Mesenteric fat pad (tissue), 1 donor: ENCODE measurements at regions not wholly inside any gene's neighbourhood (a gene's known extent, or its start where the extent isn't known, plus 50 kb on each side); places are given as distances from the start of the nearest gene placed in this dataset.
"Not testable (repeated sequence)": the region's sequence is repeated elsewhere in the genome, so short reads cannot be mapped to it uniquely, and the experiment has no call there.

Experiments used
- DNase-seq: peaks from one replicate; pipeline ENCODE4 v3.0.0-alpha.2; 2020; ENCODE audit warnings: low spot score
- donor health status: DM: yes; HTN: yes; CAD: no.

DNA sequence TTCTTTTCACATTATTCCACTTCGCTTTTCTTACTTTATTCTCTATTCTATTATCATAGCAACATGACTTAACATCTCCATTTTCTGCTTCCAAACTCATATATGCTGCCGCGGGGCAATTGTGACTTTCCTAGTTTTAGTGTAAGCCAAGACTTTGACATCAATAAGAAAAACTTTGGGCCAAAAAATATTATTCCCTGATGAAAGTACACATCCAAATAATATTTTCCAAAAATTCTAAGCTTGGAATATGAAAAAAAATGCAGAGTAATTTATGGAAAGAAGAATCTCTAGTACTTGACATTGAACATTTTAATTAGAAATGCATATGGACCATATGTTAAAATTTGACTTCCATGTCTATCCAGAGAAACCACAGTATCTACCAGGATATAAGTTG is 995.1 kb upstream of the INTU start:
- no peak for DNase-seq

DNA sequence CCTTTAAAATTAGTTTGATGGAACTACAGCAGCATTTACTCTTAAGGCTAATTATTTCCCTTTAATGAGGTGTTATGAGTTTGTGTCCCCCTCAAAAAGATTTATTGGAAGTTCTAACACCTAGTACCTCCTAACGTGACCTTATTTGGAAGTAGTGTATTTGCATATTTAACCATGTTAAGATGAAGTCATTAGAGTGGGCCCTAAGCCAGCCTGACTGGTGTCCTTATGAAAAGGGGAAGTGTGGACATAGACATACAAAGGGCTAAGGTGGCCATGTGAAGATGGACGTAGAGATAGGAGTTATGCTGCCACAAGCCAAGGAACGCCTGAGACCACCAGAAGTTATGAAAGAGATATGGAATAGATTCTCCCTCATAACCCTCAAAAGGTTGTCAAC is 985.4 kb upstream of the INTU start:
- no peak for DNase-seq

DNA sequence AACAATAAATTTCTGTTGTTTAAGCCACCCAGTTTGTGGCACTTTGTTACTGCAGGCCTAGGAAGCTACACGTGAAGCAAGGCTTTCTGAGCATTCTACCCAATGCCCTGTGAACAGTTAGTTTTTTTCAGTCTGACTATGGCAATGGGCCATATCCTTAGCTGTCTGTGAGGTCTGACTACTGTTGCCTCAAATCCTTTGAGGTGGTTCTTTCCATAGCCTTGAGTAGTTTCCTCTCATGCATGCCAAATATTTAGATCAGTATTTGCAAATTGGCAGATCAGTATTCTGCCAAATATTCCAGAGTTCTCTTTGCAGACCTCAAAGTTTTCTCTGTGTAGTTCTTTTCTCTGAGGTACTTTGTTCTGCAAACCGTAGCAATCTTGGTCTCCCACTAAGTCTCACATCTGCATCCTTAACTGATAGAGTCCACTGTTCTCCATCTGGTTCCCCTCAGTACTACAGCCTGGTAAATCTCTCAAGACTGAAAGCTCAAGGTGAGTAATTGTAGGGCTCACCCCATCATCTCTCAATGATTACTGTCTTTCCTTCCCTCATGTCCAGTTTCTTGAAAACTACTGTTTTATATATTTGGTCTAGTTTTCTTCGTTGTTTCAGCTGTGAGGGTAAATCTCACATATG is 984.9 kb upstream of the INTU start:
- DNase-seq = no peak

DNA sequence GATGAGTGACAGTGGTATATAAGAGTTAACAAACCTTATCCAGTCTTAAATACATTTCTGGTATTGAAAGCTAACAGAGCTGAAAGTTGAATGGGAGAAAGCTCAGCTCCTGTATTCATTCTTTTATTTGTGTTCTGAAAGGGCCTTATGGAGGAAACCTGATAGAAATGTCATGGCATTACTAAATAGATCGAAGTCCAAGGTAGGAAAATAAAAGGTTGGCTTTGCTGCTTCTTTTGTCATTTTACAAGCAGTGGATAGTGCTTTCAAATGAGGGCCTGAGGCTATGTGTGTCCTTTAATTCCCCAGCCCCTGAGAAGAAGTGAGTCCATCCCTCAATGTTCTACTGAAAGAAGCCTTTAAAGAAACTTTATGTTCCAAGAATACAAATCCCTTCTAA is 974.3 kb upstream of the INTU start:
- DNase-seq = no peak

DNA sequence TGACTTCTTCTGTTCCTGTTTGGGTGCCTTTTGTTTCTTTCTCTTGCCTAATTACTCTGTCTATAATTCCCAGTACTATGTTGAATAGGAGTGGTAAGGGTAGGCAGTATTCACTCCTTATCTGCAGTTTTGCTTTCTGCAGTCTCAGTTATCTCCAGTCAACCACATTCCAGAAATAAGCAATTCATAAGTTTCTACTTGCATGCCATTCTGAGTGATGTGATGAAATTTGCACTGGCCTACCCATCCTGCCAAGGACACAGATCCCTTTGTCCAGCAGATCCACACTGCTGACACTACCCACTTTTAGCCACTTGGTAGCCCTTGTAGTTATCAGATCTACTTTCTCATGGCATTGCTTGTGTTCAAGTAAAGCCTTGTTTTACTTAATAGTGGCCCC is 971.6 kb upstream of the INTU start:
- no peak for DNase-seq

DNA sequence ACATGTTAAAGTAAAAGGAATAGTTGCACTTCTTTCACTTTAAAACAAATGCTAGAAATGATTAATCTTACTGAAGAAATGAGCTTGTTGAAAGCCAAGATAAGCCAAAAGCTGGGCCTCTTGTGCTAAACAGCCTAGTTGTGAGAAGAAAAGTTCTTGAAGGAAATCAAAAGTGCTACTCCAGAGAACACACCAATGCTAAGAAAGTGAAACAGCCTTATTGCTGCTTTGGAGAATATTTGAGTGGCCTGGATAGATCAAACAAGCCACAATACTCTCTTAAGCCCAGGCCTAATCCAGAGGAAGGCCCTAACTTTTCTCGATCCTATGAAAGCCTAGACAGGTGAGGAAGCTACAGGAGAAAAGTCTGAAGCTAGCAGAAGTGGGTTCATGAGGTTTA is 967.9 kb upstream of the INTU start:
- DNase-seq = no peak

DNA sequence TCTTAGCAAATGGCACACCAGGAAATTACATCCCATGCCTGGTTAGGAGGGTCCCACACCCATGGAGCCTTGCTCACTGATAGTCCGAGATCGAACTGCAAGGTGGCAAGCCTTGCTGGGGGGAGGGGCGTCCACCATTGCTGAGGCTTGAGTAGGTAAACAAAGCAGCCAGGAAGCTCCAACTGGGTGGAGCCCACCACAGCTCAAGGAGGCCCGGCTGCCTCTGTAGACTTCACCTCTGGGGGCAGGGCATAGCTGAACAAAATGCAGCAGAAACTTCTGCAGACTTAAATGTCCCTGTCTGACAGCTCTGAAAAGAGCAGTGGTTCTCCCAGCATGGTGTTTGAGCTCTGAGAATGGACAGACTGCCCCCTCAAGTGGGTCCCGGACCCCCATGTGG is 962.7 kb upstream of the INTU start:
- DNase-seq = not testable (repeated sequence)

DNA sequence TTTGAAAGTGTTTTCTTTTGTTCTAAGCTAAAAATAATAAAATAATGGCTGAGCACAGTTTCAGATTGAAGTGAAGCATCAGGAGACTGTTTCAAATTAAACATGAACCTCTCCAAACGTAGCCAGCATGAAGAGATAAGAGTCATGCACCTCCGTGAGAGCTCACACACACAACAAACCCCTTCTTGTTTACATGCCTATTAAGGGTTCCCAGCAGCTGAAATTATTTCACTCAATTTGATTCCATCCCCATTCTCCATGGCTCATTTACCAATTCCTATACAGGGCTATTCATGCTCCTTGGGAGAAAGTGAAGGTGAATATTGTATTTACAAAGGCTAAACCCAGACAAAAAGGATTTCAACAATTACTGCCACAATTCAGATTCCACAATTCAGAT is 954.1 kb upstream of the INTU start:
- no peak for DNase-seq

DNA sequence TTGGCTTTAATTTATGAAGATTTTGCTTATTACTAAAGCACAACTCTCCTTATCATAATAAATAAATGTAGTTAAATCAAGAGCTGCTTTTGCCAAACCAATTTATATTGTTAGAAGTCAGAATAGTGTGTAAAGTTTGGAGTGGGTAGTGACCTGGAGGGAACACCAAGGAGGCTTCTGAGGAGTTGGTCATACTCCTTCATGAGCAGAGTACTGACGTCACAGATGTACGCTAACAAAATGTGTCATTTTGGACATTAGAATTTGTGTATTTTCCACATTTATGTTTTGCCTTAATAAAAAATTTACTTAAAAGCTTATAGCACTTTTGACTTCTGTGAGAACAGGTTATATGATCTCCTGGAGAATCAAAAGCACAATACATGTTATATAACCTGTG is 953.5 kb upstream of the INTU start:
- no peak for DNase-seq

DNA sequence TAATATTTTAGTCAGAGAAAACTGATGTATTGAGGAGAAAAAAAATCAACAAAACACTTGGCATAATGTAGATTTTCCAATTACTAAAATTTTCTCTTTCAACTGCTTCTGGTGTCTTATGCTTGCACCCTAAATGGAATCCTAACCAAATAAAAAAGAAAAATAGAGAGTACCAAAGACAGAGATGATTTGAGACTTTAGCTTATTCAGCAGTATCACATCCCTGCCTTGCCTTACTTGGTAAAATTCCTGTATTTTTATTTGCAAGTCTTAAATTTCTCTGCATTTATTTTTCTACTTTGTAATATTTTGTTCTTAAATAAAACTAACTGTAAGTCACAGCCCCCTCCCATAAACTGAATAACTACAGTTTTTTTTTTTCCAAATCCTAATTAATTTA is 950.5 kb upstream of the INTU start:
- DNase-seq = no peak

DNA sequence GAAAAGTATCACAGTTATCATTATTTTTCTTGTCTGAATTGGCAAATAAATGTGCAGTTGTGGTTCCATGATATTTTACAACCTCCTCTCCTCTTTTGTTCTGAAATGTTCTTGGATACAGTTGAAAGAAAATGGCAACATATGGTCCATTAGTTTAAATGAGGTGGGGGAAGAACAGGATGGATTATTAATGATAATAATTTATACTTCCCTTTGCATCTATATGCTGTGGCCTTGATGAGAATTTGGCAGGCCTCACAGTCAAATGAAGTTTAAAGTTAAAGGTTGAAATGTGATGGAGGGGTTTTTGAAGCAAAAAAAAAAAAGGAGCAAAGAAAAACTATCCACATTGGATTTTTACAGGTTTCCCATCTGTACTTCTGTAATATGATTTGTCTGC is 946.3 kb upstream of the INTU start:
- DNase-seq = no peak

DNA sequence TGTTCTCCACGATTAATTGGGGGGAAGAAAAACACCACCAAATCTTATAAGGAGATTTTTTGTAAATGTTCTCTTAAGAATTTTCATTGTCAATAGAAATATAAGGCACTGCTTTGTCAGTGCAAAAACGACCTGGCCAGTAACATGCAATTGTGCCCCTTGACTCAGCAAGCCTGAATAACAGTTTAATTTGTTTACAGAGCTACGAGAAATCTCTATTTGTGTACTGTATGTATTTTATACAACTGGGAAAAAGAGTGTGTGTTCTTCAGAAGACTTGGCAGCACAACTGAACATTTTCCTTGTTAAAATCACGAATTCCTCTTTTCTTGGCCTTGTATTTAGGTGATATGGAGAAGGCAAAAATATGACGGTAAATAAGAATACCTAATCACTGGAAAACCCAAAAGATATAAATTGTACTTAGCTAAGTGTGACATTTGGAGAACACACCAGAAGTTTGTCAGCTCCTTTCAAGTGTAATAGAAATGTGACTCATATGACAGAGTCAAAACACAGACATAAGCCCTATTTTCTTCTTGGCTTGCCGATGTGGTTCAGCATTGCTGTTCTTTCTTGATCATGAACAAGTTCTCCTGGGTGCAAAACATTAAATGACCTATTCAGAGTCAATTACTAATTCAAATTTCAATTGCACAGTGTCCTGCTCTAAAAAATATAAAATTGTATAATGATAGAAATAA is 945.0 kb upstream of the INTU start:
- DNase-seq = no peak

DNA sequence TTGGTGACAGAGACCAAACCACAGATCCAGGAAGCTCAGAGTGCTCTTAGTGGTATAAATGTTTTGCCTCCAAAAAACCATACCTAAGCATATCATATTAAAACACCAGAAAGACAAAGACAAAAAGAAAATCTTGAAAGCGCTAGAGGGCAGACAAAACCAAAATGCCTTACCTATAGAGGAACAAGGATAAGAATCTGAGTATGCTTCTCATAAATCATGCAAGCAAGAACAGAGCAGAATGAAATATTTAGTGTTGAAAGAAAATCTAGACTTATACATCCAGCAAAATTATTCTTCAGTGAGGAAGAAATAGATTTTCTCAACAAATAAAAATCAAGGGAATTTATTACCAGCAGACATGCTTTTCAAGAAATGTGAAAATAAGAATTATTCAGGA is 941.0 kb upstream of the INTU start:
- no peak for DNase-seq

DNA sequence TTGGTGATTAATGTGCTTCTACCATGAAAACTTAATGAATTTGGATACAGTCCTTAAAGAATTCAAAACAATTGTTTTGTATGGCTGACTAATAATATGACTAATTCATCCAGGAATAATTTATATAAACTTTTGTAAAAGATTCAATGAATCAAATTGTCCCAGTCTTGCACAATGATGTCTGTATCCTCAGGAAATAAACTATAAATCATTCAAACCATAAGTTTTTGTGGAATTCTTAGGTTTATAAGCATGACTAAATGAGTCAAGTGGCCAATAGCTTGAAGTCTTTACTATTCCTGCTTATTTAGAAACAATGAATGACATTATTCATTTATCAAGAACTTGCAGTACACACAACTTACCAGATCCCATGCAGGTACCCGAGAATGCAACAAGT is 935.0 kb upstream of the INTU start:
- DNase-seq = no peak

DNA sequence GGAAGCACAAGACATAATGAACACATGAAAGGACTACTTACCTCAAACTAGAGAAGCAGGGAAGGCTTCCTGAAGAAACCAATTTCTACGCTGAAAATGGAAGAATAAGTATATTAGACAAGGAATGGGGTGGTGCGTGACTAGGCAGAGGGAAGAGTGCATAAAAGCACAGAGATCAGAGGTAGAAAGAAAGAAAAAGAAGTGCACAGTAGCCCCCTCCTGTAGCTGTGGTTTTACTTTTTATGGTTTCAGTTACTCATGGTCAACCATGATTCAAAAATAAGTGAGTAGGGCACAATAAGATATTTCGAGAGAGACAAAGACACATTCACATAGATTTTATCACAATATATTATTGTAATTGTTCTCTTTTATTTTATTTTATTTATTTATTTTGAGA is 934.5 kb upstream of the INTU start:
- DNase-seq = no peak

DNA sequence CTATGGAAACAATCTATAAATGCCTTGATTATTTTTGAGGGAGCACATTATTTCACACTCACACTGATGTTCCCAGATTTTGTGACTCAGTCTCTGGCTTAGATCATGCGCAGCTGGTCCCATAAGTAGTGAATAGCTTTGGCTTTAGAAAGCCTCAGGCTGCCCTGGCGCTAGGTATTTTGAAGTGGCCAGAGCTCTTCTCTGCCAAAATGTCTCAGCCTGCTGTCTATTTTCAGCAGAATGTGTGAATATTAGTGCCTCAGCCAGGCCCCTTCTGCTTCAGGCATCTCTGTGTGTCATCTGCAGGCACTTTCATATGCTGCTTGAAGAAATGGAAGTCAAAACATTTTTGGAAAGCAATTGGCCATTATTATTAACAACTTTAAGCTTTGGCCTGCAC is 931.0 kb upstream of the INTU start:
- no peak for DNase-seq

DNA sequence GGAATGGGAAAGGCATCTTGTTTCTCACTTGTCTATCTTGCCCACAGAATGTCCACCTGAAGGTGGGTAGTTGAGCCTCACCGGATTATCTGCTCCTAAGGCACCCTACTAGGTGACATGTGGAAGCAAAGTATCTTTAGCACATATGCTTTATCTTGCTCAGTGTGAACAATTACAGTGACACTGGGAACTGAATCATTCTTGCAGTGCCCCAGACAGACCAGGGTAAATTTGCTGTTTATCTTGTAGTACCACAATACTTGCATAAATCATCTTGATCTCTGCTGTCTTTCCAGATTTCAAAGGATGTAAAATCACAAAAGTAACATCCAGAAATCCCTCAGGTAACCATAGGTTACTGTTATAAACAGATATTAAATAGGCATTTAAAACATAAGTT is 930.0 kb upstream of the INTU start:
- no peak for DNase-seq

DNA sequence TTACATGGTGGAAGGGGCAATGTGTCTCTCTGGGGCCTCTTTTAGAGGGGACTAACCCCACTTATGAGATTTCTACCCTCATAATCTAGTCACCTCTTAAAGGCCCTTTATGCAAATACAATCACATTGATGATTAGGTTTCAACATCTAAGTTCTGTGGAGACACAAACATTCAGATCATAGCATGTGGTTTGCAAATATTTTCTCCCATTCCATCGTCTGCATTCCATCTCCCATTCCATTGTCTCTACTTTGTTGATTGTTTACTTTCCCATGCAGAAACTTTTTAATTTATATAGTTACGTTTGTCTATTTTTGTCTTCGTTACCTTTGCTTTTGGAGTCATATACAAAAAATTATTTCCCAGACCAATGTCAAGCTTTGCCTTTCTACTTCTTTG is 927.5 kb upstream of the INTU start:
- DNase-seq = no peak

DNA sequence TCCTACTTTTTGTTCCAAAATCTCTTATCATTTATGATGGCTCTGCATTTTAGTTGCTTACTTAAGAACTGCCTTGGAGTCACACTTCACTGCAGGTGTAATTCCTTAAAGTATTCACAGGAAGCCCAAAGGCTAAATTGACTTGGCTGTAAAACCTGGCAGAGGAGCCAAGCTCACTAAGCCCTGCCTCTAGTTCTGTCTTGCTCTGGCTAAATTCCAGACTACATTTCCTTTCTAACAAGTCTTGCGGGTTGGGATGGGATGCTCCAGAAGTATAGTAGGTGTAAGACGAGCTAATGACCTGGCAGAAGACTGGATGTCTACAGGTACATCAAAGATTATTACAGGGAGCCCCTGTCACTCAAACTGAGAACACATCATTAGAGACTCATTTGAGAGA is 924.0 kb upstream of the INTU start:
- DNase-seq = no peak

DNA sequence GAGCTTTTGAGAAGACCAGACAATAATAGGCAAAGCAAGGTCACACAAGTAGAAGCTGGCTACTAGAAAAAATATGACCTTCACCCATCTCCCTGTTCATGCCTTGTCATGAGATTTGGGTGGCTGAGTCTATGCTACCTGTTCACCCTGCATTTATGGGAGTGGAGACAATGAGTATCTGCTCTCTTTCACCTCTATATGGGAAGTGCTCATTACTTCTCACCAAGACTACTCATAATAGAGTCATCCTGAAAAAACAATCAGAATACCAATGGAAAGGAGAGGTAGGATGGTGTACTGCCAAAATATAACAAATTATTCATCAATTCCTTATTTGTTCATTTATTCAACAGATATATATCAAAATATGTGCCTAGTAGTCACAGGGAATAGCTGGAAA is 921.8 kb upstream of the INTU start:
- no peak for DNase-seq

DNA sequence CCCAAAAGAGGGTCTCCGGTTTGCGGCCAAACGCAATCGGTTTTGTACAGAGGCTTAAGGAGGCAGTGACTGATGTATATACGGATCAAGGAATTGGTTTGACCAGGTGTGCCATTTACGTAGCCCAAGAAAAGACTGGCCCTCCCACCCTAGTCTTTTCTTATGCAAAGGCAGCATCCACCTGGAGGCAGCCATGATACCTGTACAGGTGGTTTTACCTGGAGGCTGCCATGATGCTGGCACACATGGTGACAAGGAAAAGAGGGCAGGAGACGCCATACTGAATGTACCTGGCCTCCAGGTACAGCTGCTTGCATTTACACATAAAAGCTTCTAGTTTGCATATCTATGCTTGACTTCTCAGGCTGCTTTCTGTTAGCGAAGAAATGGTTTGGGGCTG is 917.7 kb upstream of the INTU start:
- DNase-seq = no peak

DNA sequence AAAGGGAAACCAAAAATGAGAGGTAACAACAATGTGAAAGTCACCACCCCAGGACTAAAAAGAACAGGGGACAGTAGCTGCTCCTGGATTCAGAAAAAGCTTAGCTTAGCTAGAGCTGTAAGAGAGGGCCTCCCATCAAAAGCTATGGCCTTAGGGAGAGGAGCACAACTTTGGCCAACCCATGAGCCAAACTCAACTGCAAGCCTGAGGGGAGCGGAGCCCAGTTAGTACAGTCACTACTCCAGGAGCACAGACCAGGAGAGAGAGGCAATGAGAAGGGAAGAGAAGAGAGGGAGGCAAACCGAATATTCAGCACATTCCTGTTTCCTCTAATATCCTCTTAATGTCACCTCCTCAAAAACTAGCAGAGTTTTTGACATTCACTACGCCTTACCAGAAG is 917.1 kb upstream of the INTU start:
- no peak for DNase-seq

DNA sequence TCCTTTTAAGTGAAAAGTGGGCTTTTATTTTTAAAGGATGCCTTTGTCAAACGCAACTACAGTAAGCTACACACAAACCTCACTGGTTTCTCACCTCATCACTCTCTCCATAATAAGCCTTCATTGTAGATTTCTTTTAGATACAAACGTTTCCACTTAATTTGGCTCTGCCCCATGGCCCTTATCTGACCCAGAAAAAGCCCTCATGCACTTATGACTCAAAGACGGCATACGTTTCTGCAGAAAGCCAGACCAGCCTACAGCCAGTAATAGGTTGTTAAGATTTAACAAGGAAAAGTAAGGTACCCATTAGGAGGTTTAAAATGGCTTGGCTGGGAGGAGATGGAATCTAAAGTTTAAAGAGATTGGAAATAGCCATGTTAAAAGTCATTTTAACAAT is 914.6 kb upstream of the INTU start:
- DNase-seq = no peak

DNA sequence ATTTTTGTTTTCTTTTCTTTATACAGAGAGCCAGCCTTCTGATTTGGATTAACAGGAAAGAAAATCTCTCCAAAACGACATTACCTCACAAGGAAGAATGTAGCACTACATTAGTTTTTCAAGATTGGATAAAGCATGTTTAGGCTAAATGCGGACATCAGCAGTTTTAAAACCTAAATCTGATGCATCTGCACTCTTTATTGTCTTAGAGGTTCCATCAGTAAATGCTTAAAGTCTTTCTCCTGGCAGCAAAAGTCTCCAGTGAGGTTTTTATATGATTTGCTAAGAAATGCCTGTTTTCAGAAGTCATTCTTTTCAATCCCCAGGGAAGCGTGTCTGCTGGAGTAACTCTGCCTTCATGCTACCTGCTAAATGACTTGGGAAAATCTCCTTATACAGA is 912.9 kb upstream of the INTU start:
- DNase-seq = no peak
